ENCODE measurements at regions not wholly inside any gene's neighbourhood (a gene's known extent, or its start where the extent isn't known, plus 50 kb on each side); places are given as distances from the start of the nearest gene placed in this dataset.

- TF ChIP-seq IKZF5 (CRISPR knock-in tag; IDR thresholded peaks at IDR 0.05) (peak; percentile 35; the same call in 1 of the 2 replicates), FOXA1 (IDR thresholded peaks at IDR 0.05) (no peak), FOXA1 (CRISPR knock-in tag; IDR thresholded peaks at IDR 0.05) (peak; percentile 49; the same call in 1 of the 2 replicates), MYNN (CRISPR knock-in tag; IDR thresholded peaks at IDR 0.05; ENCODE audit: low read depth) (no peak), RFXAP (CRISPR knock-in tag; IDR thresholded peaks at IDR 0.05; ENCODE audit: borderline replicate concordance) (peak; percentile 28; the same call in 1 of the 2 replicates), ZNF800 (CRISPR knock-in tag; IDR thresholded peaks at IDR 0.05) (0 out of 2 replicates have a peak, but pooled peaks have one; percentile 27), USF2 (IDR thresholded peaks at IDR 0.05; ENCODE audit: low read depth, low read length) (no peak), USF2 (CRISPR knock-in tag; IDR thresholded peaks at IDR 0.05; ENCODE audit: borderline replicate concordance) (no peak), EP300 (IDR thresholded peaks at IDR 0.05; ENCODE audit: low read depth in 2 of 2, low read length in 2 of 2) (peak in 1 of 2 experiments; percentile 42; a peak in 1 of 4 replicates), EP300 (CRISPR knock-in tag; IDR thresholded peaks at IDR 0.05; ENCODE audit: borderline replicate concordance) (no peak), ZFP36L1 (CRISPR knock-in tag; IDR thresholded peaks at IDR 0.05) (no peak), ZBTB33 (CRISPR knock-in tag; IDR thresholded peaks at IDR 0.05) (peak; percentile 27; the same call in 1 of the 2 replicates), PHF20 (CRISPR knock-in tag; IDR thresholded peaks at IDR 0.05) (no peak), ZNF317 (CRISPR knock-in tag; IDR thresholded peaks at IDR 0.05) (no peak), HNRNPLL (IDR thresholded peaks at IDR 0.05; ENCODE audit: low read depth, low read length, poor library complexity, severe bottlenecking) (no peak), XRCC5 (optimal IDR thresholded peaks at IDR 0.05; ENCODE audit: low read length) (peak; percentile 99), ZNF512B (CRISPR knock-in tag; IDR thresholded peaks at IDR 0.05; ENCODE audit: borderline replicate concordance) (no peak; the same call in 1 of the 2 replicates), GFI1 (CRISPR knock-in tag; IDR thresholded peaks at IDR 0.05; ENCODE audit: borderline replicate concordance) (no peak), ZNF614 (CRISPR knock-in tag; IDR thresholded peaks at IDR 0.05; ENCODE audit: borderline replicate concordance) (peak; percentile 61; the same call in 1 of the 2 replicates)
Measured at GRCh38 chr2:216777637-216778273, 82.1 kb downstream of the TNP1 start (continued).

Measured in HepG2 (cell line).